Suprapubic skin (tissue), 4 donors: ENCODE measurements at regions not wholly inside any gene's neighbourhood (a gene's known extent, or its start where the extent isn't known, plus 50 kb on each side); places are given as distances from the start of the nearest gene placed in this dataset.
A peak's percentile ranks its signal among the peaks of the same experiment; 100 is the strongest.

Experiments
- DNase-seq, 2 donors: peaks; one replicate each; pipeline ENCODE4 v3.0.0-alpha.2; 2019; ENCODE audit warnings: low spot score in 2 of 2
- H3K27ac ChIP-seq: fragments of 200-600 bp; sonication (generic); one replicate; pipeline ENCODE4 v1.5.1; 2019
- H3K27me3 ChIP-seq: fragments of 200-600 bp; sonication (generic); one replicate; pipeline ENCODE4 v1.5.1; 2019
- H3K36me3 ChIP-seq: fragments of 200-600 bp; sonication (generic); one replicate; pipeline ENCODE4 v1.5.1; 2019
- H3K4me1 ChIP-seq: fragments of 200-600 bp; sonication (generic); one replicate; pipeline ENCODE4 v1.5.1; 2019
- H3K4me3 ChIP-seq: fragments of 200-600 bp; sonication (generic); one replicate; pipeline ENCODE4 v1.5.1; 2019; ENCODE audit warnings: mild to moderate bottlenecking
- H3K9me3 ChIP-seq: fragments of 200-600 bp; sonication (generic); one replicate; pipeline ENCODE4 v1.5.1; 2019
- CTCF ChIP-seq, 2 donors: fragments of 200-600 bp in 1 of 2; fragments of 450-650 bp in 1 of 2; sonication (generic) in 1 of 2; IDR thresholded peaks; one replicate each; pipeline ENCODE4 v1.5.1; 2016 to 2019; ENCODE audit warnings: antibody characterized with exemption in 2 of 2, mild to moderate bottlenecking in 1 of 2, moderate library complexity in 1 of 2
- EP300 ChIP-seq: sonication (generic); formaldehyde crosslinking; IDR thresholded peaks from one replicate; pipeline ENCODE4 v1.6.1; 2017; ENCODE audit warnings: antibody characterized with exemption
- POLR2A ChIP-seq, 2 donors: fragments of 450-650 bp; IDR thresholded peaks; one replicate each; pipeline ENCODE4 v1.6.1; 2017; ENCODE audit warnings: antibody characterized with exemption in 2 of 2, mild to moderate bottlenecking in 2 of 2, moderate library complexity in 2 of 2
- POLR2AphosphoS5 ChIP-seq, 3 donors: sonication (generic); formaldehyde crosslinking; IDR thresholded peaks; one replicate each; pipeline ENCODE4 v1.6.1; 2017; ENCODE audit warnings: antibody characterized with exemption in 3 of 3
- WGBS: methylation state at CpG from one replicate; pipeline ENCODE4 v1.1.5; 2018; 5-methylcytosine and 5-hydroxymethylcytosine counted together

GRCh38 chr9:18253950-18254349 lies 220.0 kb upstream of the ADAMTSL1 start:
- Histone ChIP-seq H3K27me3 (no peaks in the 10 kb centered on the region), H3K4me3 (no peak overlapping the region), H3K9me3 (no peaks in the 10 kb centered on the region), H3K36me3 (no peaks in the 10 kb centered on the region), H3K4me1 (no peaks in the 10 kb centered on the region), H3K27ac (no peak overlapping the region)
- TF ChIP-seq POLR2A (IDR thresholded peaks at IDR 0.05) (no peak), CTCF (IDR thresholded peaks at IDR 0.05) (no peak), POLR2AphosphoS5 (IDR thresholded peaks at IDR 0.05) (no peak)
- WGBS: 82% methylated on average over 9 of the region's 9 CpGs
- DNase-seq: no peak

- no peaks in the 10 kb centered on the region for H3K27me3 ChIP-seq
- H3K36me3 ChIP-seq: no peaks in the 10 kb centered on the region
- H3K9me3 ChIP-seq: no peaks in the 10 kb centered on the region
- H3K27ac ChIP-seq: no peak overlapping the region
- H3K4me3 ChIP-seq: no peak overlapping the region
- peak; percentile 86 to 89 for DNase-seq
- H3K4me1 ChIP-seq: no peaks in the 10 kb centered on the region
- under 1% methylated on average over 9 of the region's 9 CpGs for whole genome bisulfite sequencing
- TF ChIP-seq POLR2A (IDR thresholded peaks at IDR 0.05): no peak
- no peak for TF ChIP-seq EP300
- no peak for TF ChIP-seq POLR2AphosphoS5 (IDR thresholded peaks at IDR 0.05)
- TF ChIP-seq CTCF (IDR thresholded peaks at IDR 0.05): peak; percentile 87 to 94
Observed at GRCh38 chr9:18255158-18255629, 218.8 kb upstream of the ADAMTSL1 start.

GRCh38 chr9:18255747-18256146 lies 218.2 kb upstream of the ADAMTSL1 start:
- 46% methylated on average over 4 of the region's 4 CpGs for WGBS
- no peaks in the 10 kb centered on the region for H3K36me3 ChIP-seq
- TF ChIP-seq POLR2AphosphoS5 (IDR thresholded peaks at IDR 0.05): no peak
- TF ChIP-seq CTCF (IDR thresholded peaks at IDR 0.05): no peak
- no peak for TF ChIP-seq POLR2A (IDR thresholded peaks at IDR 0.05)
- TF ChIP-seq EP300: no peak
- H3K4me1 ChIP-seq: no peaks in the 10 kb centered on the region
- DNase-seq: no peak
- no peak overlapping the region for H3K4me3 ChIP-seq
- no peak overlapping the region for H3K27ac ChIP-seq
- no peaks in the 10 kb centered on the region for H3K9me3 ChIP-seq
- no peaks in the 10 kb centered on the region for H3K27me3 ChIP-seq

- DNase-seq: no peak
- Histone ChIP-seq H3K36me3 (no peaks in the 10 kb centered on the region), H3K4me1 (no peaks in the 10 kb centered on the region), H3K27me3 (no peaks in the 10 kb centered on the region), H3K9me3 (no peaks in the 10 kb centered on the region), H3K27ac (no peak overlapping the region), H3K4me3 (no peak overlapping the region)
- TF ChIP-seq POLR2AphosphoS5 (IDR thresholded peaks at IDR 0.05) (no peak), POLR2A (IDR thresholded peaks at IDR 0.05) (no peak), EP300 (no peak), CTCF (IDR thresholded peaks at IDR 0.05) (no peak)
- 36% methylated on average over 3 of the region's 3 CpGs for WGBS
Observed at GRCh38 chr9:18256568-18256967, 217.4 kb upstream of the ADAMTSL1 start.

GRCh38 chr9:18260521-18260920 lies 213.4 kb upstream of the ADAMTSL1 start:
- no peak overlapping the region for H3K4me3 ChIP-seq
- 50% methylated on average over 5 of the region's 5 CpGs for WGBS
- no peak for DNase-seq
- no peaks in the 10 kb centered on the region for H3K36me3 ChIP-seq
- no peaks in the 10 kb centered on the region for H3K9me3 ChIP-seq
- H3K4me1 ChIP-seq: no peaks in the 10 kb centered on the region
- TF ChIP-seq POLR2AphosphoS5 (IDR thresholded peaks at IDR 0.05) (no peak), CTCF (IDR thresholded peaks at IDR 0.05) (no peak), POLR2A (IDR thresholded peaks at IDR 0.05) (no peak), EP300 (no peak)
- no peak overlapping the region for H3K27ac ChIP-seq
- no peaks in the 10 kb centered on the region for H3K27me3 ChIP-seq
